ENCODE measurements at regions not wholly inside any gene's neighbourhood (a gene's known extent, or its start where the extent isn't known, plus 50 kb on each side); places are given as distances from the start of the nearest gene placed in this dataset.
"Not testable (repeated sequence)": the region's sequence is repeated elsewhere in the genome, so short reads cannot be mapped to it uniquely, and the experiment has no call there.

- not testable (repeated sequence) for TF ChIP-seq CTCF, POLR2AphosphoS5 (IDR thresholded peaks at IDR 0.05)
These were observed 1371.5 kb downstream of the CDH12 start for GRCh38 chr5:21481320-21482270.

All from transverse colon (tissue), 4 donors.